GM19463 (cell line): ENCODE measurements at regions not wholly inside any gene's neighbourhood (a gene's known extent, or its start where the extent isn't known, plus 50 kb on each side); places are given as distances from the start of the nearest gene placed in this dataset.

Experiments used
- ATAC-seq: cut with Tn5 transposase; IDR thresholded peaks from one replicate; pipeline ENCODE4 v1.9.1; 2021; ENCODE audit warnings: mild to moderate bottlenecking, moderate library complexity; ENCODE audit not compliant: unreplicated experiment

DNA sequence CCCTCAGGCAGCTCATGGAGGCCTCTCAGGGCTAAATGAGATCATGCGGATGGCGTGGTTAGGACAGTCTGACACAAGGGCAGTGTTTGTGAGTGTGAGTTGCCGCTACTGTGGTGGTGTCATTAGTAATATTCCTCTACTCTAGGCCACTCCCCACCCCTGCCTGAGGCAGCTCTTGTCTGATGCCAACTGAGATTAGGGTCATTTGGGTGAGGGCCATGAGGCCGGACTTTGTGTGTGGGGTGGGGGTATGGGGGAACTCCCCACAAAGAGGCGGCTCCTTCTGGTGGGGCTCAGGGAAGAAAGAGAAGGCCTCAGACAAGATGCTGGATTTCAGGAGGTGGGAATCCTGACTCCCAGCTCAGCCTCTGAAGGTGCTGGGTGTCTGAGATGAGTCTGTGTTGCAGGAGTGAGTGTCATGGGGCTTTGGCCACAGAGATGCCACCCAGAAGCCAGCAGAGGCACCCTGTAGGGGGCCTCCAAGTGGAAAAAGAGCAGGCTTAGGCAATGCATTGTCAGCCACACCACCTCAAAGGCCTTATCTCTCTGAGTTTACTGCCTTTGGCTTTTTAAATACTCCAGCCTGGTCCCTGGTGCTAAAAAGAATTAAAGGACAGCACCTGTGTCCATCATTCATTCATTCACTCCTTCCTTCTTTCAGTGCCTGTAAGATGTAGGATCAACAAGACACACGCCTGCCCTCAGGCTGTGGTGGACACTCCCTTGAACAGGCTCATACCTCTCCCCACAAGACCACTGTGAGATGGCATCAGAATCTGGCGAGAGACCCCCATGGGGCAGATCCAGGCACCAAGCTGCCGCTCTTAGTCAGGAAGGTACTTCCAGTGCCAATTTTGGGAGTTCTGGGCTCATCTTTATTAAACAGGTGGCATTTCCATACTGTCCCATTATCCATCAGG, 175.2 kb downstream of the MRPL14 start:
- no peak for ATAC-seq

DNA sequence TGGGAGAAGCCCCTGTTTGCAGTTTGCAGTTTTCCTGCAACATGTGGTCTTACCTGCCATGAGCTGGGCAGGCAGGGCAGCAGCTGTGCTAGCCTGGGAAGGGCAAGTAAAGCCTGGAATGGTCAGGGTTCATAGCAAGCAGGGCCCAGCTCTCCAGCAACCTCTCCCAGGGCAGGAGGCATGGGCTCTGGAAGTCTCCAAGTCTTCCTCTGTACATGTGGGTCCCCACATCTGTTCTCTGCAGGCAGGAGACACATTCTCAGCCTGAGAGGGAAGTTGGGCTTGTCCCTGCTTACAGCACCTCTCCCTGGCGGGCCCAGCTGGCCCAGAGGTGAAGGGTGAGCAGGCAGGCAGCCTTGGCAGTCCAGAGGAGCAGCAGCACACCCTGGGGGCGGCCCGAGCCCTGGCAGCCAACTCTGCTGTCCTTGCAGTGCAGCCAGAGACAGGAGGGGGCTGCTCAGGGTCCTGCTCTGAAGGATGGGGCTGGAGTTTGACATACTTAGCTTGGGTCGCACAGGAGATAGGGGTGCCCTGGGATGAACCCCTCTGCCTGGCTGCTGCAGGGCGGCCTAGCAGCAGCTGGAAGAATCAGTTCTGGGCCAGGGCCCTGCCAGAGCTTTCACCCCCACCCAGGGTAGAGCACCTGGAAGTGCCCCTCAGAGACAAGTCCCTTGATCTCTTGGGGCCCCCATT, 176.0 kb downstream of the MRPL14 start:
- no peak for ATAC-seq

DNA sequence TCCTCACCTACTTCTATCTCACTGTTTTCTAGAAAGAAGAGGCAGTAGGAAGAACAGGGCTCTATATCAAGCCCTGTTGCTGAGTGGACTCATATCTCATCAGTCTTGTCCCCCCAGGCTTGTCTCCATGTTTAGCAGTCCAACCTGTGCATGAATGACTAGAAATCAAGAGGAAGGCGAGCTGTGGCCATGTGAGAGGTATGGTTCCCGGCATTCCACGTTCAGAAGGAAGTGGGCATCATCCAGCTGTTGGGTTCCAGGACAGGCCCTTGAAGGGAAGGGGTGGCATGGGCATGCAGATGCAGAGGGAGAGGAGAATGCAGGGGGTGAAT, 176.6 kb downstream of the MRPL14 start:
- ATAC-seq, result no peak

DNA sequence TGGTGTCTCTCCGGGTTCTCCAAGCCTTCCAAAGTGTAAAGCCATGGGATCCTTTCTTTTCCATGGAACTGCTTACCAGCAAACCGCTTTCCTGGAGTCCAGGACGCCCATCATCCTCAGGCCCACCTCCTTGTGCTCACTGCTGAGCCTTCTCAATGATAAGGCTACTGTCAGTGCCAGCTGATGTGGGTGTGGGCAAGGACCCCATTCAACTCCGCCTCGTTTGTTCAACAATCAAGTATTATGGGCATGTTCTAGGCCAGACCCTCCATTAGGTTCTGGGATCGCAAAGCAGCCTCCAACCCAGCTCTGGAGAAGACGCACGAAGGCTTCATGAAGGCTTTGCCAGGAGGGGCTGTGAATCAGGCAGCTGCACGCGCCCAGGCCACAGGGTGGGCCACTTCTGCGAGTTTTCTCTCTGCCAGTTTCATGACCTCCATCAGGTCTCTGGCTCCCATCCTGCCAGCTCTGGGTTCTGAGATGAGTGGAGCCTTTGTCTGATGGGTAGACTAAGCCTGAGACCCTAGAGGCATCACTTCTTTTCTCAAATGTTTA, 177.1 kb downstream of the MRPL14 start:
- ATAC-seq, result no peak

- ATAC-seq, result no peak
Measured at GRCh38 chr6:43949551-43949991, 177.7 kb downstream of the MRPL14 start.

DNA sequence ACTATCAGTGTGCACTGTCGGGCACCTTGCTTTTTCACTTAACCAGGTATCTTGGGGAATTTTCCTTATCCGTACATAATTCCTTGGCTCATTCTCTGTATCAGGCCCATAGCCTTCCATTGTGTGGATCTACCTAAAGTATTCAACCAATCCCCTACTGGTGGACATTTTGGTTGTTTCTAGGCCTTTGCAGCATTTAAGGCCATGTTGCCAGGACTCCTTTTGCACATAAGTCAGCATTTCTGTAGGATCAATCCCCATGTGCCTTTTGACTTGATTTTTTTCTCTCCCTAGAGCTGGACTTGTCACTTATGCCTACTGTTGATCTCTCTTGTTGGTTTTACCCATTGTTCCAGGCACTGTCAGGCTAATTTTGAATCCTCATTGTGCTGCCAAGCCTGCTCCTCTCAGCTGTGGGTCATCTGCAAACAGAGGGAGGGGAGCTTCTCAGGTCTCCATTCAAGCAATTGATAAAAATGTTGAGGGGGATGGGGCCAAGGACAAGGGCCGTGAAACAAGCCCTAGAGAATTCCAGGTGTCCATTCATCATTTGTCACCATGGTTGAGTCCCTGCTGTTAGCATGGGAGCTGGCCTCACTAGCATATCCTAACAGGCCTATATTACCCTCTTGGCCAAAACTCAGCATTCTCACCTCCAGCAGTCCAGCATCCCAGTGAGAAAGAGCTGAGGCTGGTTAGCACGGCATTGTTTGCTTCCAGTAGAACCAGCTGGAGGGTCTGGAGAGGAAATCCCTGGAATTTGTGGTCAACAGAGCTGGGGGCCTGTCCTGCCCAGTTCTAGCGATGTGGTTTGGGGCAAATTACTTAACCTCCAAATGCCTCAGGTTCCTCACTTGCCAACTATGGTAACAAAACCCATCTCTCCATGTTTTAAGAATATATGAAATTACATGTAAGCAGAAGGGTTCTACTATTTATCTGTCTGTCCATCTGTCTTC, 178.4 kb downstream of the MRPL14 start:
- no peak for ATAC-seq

- no peak for ATAC-seq
Measured at GRCh38 chr6:43947860-43948259, 177.8 kb downstream of the VEGFA start.

GRCh38 chr6:43946641-43947363, 176.8 kb downstream of the VEGFA start:
- no peak for ATAC-seq

DNA sequence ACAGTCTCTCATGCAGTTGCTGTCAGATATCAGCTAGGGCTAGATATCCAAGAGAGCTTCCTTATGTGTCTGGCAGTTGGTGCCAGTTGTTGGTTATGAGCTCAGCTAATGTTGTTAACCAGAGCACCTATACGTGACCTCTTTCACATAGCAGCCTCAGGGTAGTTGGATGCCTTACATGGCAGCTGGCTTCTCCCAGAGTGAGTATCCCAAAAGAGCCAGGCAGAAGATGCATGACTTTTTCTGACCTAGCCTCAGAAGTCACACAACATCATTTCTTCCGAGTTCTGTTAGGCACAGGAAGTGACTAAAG, 175.7 kb downstream of the VEGFA start:
- no peak for ATAC-seq

GRCh38 chr6:43944908-43945767, 175.1 kb downstream of the VEGFA start:
- no peak for ATAC-seq

DNA sequence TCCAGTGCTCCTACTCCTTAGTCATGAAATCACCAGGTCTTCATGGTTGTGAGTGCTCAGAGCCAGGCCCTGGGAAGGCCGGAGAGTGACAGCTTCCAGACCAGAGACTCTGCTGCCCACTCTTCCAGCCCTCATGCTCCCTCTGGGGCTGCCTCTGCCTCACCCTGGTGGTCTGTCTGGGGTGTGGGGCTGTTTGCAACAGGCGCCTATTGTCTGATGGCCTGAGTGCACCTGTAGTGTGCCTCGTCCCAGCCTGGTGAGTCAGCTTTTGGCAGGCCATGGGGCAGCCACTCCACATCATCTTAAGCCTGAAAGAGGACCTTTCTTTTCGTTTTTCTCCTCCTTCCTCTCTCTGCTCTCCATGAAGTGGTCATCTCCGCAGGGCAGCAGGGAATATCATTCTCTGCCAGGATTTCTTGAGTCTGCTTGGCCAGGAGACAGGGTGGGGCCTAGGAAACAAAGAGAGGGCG, 173.8 kb downstream of the VEGFA start:
- no peak for ATAC-seq

GRCh38 chr6:43943099-43943766, 173.2 kb downstream of the VEGFA start:
- no peak for ATAC-seq

DNA sequence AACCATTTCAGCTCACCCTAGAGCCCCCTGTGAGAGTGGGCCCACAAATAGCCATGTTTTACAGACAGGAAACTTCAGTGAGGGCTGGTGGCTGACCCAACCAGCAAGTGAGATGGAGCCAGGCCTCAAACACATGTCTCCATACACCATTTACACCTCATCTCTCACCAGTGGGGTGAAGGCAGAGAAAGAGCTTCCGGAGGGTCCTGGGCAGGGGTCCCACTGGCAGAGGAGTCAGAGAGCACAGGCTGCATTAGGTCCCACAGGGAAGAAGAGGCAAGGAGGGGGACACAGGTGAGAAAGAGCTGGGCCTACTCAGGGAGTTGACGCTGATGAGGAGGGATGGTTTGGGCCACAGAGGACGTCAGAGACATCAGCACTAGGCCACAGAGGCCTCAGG, 172.6 kb downstream of the VEGFA start:
- ATAC-seq, result no peak

DNA sequence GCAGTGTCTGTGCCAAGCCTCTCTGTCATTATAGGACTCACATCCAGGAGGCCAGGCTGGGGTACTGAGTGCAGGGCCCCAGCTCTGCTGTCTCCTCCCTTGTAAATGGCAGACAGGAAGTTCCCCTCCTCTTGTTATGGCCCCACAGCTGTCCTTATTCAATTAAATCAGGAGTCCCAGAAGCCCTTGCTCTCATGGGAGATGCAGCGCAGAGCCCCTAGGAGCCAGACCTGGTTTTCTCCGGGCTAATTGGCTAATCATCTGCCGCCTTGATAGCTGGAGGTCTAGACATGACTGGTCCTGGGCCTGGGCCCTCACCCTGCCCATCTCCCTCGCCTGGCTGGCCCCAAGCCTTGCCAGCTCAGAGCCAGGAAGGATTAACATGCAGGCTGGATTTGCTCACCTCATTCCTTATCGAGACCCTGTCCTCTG, 172.0 kb downstream of the VEGFA start:
- ATAC-seq, result no peak

DNA sequence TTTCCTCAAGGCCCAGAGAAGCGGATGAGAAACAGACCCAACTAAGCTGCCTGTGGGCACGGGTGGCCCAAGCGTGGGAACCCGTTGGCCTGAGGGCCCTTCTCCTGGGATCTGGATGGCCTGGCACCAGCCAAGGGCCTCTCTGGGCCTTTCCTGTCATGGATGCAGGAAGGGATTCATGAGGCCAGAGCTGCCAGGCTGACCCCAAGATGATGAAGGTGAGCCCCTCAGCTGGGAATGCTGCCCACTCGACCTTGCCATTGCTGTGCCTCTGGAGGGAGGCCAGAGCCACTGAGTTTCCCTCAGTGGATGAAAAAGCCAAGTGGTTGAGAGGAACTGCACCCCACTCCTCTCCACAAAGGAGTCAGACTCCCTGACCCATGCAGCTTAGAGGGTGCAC, 171.2 kb downstream of the VEGFA start:
- no peak for ATAC-seq

DNA sequence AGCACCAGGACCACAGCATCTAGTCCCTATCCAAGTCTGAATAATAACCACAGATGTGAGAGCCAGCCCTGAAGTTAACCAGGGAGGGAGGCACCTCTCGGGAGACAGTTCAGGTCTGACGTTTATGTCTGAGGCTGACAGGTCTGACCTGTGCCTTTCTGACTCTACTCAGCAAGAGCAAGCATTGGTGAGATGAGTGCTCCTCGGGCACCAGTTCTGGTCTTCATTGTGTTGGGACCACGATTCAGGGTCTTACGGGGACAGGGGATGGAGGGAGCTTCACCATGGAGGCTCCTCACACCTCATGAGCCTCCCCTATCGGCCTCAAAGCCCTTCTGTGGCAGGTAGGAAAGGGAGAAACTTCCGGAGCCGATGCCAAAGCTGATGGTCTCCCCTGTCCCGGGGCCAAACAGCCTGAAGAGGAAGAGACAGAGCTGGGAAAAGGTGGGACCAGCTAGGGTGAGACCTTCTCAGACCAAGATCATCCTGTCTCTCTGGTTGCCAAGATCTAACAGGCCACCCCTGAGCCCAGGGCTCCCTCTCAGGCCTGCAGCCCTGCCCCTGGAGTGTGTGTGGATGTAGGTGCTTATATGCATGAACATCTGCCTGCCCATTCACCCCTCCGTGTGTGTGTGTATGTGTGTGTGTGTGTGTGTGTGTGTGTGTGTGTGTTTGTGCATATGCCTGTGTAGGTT, 170.5 kb downstream of the VEGFA start:
- ATAC-seq, result no peak

DNA sequence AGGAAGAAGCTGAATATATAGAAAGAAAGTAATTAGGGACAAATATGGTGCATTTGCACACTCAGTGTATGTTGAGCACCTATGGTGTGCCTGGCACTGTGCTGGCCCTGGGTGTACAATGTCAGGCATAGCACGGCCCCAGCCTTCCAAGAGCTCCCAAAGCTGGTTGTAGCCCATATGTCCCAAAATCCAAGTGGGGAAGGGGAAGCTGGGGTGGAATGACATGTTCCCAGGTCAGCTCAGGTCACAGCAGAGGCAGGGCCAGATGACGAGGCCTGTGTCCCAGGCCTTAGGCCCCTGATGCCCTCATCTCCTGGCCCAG, 170.0 kb downstream of the VEGFA start:
- no peak for ATAC-seq
